ENCODE measurements at regions not wholly inside any gene's neighbourhood (a gene's known extent, or its start where the extent isn't known, plus 50 kb on each side); places are given as distances from the start of the nearest gene placed in this dataset.
"Not testable (repeated sequence)": the region's sequence is repeated elsewhere in the genome, so short reads cannot be mapped to it uniquely, and the experiment has no call there.

- H3K36me3 ChIP-seq (ENCODE audit: control insufficient read depth, insufficient read depth, low read length) = no peaks in the 10 kb centered on the region
- no peaks in the 10 kb centered on the region for H3K4me1 ChIP-seq (ENCODE audit: control insufficient read depth, insufficient read depth, low read length, poor library complexity, severe bottlenecking)
- H3K9me3 ChIP-seq (ENCODE audit: control insufficient read depth, low read length) = no peaks in the 10 kb centered on the region
- H3K27me3 ChIP-seq (replicated peaks; ENCODE audit: control insufficient read depth, insufficient read depth, low read length, poor library complexity, severe bottlenecking) = no peaks in the 10 kb centered on the region
- no peak overlapping the region for H3K4me3 ChIP-seq (ENCODE audit: insufficient read depth, low read depth, low read length, poor library complexity, severe bottlenecking)
- no peak for DNase-seq
- no peak overlapping the region for H3K27ac ChIP-seq (ENCODE audit: insufficient read depth, low read length, poor library complexity, severe bottlenecking)
Observed at GRCh38 chr16:48041981-48042421, 113.8 kb downstream of the ABCC12 start.

DNA sequence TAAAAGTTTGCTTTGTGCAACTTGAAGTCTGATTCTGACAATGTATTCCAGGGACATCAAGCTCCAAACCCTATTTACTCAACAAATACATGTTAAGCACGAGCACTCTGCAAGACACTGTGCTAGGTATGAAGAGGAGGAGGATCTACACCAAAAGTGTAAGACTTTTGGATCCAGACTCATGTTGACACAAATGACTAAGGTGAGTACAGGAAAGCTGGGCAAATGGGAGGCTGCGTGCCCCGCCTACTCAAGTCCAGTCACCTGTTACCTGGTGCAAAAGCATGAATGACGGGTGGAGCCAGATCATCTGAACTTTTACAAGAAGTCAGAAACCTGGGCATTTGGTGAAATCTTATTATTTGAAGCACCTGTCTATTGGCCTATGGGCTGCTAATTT, 120.7 kb downstream of the ABCC12 start:
- DNase-seq = no peak
- no peaks in the 10 kb centered on the region for H3K27me3 ChIP-seq (replicated peaks; ENCODE audit: control insufficient read depth, insufficient read depth, low read length, poor library complexity, severe bottlenecking)
- H3K4me1 ChIP-seq (ENCODE audit: control insufficient read depth, insufficient read depth, low read length, poor library complexity, severe bottlenecking) = no peaks in the 10 kb centered on the region
- H3K36me3 ChIP-seq (ENCODE audit: control insufficient read depth, insufficient read depth, low read length) = no peaks in the 10 kb centered on the region
- H3K27ac ChIP-seq (ENCODE audit: insufficient read depth, low read length, poor library complexity, severe bottlenecking) = no peak overlapping the region
- no peaks in the 10 kb centered on the region for H3K9me3 ChIP-seq (ENCODE audit: control insufficient read depth, low read length)
- no peak overlapping the region for H3K4me3 ChIP-seq (ENCODE audit: insufficient read depth, low read depth, low read length, poor library complexity, severe bottlenecking)

GRCh38 chr16:48030926-48031325, 124.9 kb downstream of the ABCC12 start:
- Histone ChIP-seq H3K4me3 (ENCODE audit: insufficient read depth, low read depth, low read length, poor library complexity, severe bottlenecking) (no peak overlapping the region), H3K27me3 (replicated peaks; ENCODE audit: control insufficient read depth, insufficient read depth, low read length, poor library complexity, severe bottlenecking) (no peaks in the 10 kb centered on the region), H3K4me1 (ENCODE audit: control insufficient read depth, insufficient read depth, low read length, poor library complexity, severe bottlenecking) (no peaks in the 10 kb centered on the region), H3K36me3 (ENCODE audit: control insufficient read depth, insufficient read depth, low read length) (no peaks in the 10 kb centered on the region), H3K27ac (ENCODE audit: insufficient read depth, low read length, poor library complexity, severe bottlenecking) (no peak overlapping the region), H3K9me3 (ENCODE audit: control insufficient read depth, low read length) (no peaks in the 10 kb centered on the region)
- no peak for DNase-seq

DNA sequence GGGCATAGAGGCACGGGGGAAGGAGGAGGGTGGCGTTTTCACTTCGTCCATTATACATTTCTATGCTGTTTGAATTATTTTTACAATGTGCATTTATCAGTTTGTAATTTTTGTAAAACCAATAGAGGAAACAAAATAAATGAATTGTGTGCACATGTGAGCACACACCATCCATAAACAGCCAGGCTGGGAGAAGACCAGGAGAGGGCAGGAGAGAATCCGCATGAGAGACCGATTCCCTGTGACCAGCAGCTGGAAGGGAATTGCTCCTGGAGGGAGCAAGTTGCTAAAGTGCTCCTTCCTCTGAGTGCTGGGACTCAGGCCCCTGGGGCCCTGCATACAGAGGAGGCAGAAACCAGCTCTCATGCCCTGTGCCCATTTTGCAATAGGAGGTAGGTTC, 126.0 kb downstream of the ABCC12 start:
- H3K4me1 ChIP-seq (ENCODE audit: control insufficient read depth, insufficient read depth, low read length, poor library complexity, severe bottlenecking) = no peaks in the 10 kb centered on the region
- H3K9me3 ChIP-seq (ENCODE audit: control insufficient read depth, low read length) = no peaks in the 10 kb centered on the region
- H3K36me3 ChIP-seq (ENCODE audit: control insufficient read depth, insufficient read depth, low read length) = no peaks in the 10 kb centered on the region
- no peaks in the 10 kb centered on the region for H3K27me3 ChIP-seq (replicated peaks; ENCODE audit: control insufficient read depth, insufficient read depth, low read length, poor library complexity, severe bottlenecking)
- H3K27ac ChIP-seq (ENCODE audit: insufficient read depth, low read length, poor library complexity, severe bottlenecking) = no peak overlapping the region
- no peak for DNase-seq
- no peak overlapping the region for H3K4me3 ChIP-seq (ENCODE audit: insufficient read depth, low read depth, low read length, poor library complexity, severe bottlenecking)

- Histone ChIP-seq H3K4me3 (ENCODE audit: insufficient read depth, low read depth, low read length, poor library complexity, severe bottlenecking) (no peak overlapping the region), H3K27me3 (replicated peaks; ENCODE audit: control insufficient read depth, insufficient read depth, low read length, poor library complexity, severe bottlenecking) (no peaks in the 10 kb centered on the region), H3K4me1 (ENCODE audit: control insufficient read depth, insufficient read depth, low read length, poor library complexity, severe bottlenecking) (no peaks in the 10 kb centered on the region), H3K27ac (ENCODE audit: insufficient read depth, low read length, poor library complexity, severe bottlenecking) (no peak overlapping the region), H3K9me3 (ENCODE audit: control insufficient read depth, low read length) (no peaks in the 10 kb centered on the region), H3K36me3 (ENCODE audit: control insufficient read depth, insufficient read depth, low read length) (no peaks in the 10 kb centered on the region)
- DNase-seq = no peak
Observed at GRCh38 chr16:48025359-48025758, 130.4 kb downstream of the ABCC12 start.

DNA sequence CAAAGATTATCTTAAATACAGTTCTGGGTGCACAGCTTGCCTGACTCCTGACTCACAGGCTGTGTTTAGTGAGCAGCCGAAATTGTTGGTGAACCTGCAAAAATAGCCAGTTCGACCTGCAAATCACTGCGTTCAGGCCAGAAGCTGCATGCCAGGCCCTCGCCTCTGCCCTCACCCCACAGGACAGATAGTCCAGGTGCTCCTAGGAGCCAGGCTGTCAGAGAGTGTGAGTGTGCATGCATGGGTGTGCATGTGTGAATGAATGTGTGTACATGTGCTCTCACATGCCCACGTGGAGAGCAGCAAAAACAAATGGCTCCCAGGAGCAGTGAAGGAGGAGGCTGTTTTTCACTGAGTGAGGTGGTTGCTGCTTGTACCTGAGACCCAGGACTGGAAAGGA, 131.8 kb downstream of the ABCC12 start:
- no peak overlapping the region for H3K4me3 ChIP-seq (ENCODE audit: insufficient read depth, low read depth, low read length, poor library complexity, severe bottlenecking)
- no peak for DNase-seq
- H3K9me3 ChIP-seq (ENCODE audit: control insufficient read depth, low read length) = no peaks in the 10 kb centered on the region
- H3K27ac ChIP-seq (ENCODE audit: insufficient read depth, low read length, poor library complexity, severe bottlenecking) = no peak overlapping the region
- H3K36me3 ChIP-seq (ENCODE audit: control insufficient read depth, insufficient read depth, low read length) = no peaks in the 10 kb centered on the region
- H3K27me3 ChIP-seq (replicated peaks; ENCODE audit: control insufficient read depth, insufficient read depth, low read length, poor library complexity, severe bottlenecking) = no peaks in the 10 kb centered on the region
- no peaks in the 10 kb centered on the region for H3K4me1 ChIP-seq (ENCODE audit: control insufficient read depth, insufficient read depth, low read length, poor library complexity, severe bottlenecking)

DNA sequence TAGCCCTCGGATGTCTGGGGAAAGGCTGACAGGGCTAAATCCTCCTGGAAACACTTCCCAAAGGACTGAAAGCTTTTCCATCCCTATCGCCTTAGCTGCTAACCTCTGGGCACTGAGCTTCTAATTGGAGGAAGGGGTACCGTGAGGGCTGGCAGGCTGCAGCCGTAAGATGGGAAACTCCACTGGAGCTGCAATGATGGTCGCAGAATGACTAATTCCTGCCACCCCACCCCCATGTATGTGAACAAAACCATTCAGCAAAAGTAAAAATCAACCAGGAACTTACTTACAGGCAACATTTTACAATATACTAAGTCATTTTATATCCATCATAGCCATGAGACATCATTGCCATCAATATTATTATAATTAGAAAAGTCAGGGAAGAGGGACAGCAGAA, 133.3 kb downstream of the ABCC12 start:
- Histone ChIP-seq H3K9me3 (ENCODE audit: control insufficient read depth, low read length) (no peaks in the 10 kb centered on the region), H3K27me3 (replicated peaks; ENCODE audit: control insufficient read depth, insufficient read depth, low read length, poor library complexity, severe bottlenecking) (no peaks in the 10 kb centered on the region), H3K4me3 (ENCODE audit: insufficient read depth, low read depth, low read length, poor library complexity, severe bottlenecking) (no peak overlapping the region), H3K36me3 (ENCODE audit: control insufficient read depth, insufficient read depth, low read length) (no peaks in the 10 kb centered on the region), H3K27ac (ENCODE audit: insufficient read depth, low read length, poor library complexity, severe bottlenecking) (no peak overlapping the region), H3K4me1 (ENCODE audit: control insufficient read depth, insufficient read depth, low read length, poor library complexity, severe bottlenecking) (no peaks in the 10 kb centered on the region)
- DNase-seq = no peak

DNA sequence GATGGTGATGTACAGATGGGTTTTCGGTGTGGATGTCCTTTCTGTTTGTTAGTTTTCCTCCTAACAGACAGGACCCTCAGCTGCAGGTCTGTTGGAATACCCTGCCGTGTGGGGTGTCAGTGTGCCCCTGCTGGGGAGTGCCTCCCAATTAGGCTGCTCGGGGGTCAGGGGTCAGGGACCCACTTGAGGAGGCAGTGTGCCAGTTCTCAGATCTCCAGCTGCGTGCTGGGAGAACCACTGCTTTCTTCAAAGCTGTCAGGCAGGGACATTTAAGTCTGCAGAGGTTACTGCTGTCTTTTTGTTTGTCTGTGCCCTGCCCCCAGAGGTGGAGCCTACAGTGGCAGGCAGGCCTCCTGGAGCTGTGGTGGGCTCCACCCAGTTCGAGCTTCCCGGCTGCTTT, 135.2 kb downstream of the ABCC12 start:
- H3K4me1 ChIP-seq (ENCODE audit: control insufficient read depth, insufficient read depth, low read length, poor library complexity, severe bottlenecking); H3K27ac ChIP-seq (ENCODE audit: insufficient read depth, low read length, poor library complexity, severe bottlenecking); H3K9me3 ChIP-seq (ENCODE audit: control insufficient read depth, low read length); H3K4me3 ChIP-seq (ENCODE audit: insufficient read depth, low read depth, low read length, poor library complexity, severe bottlenecking); DNase-seq; H3K27me3 ChIP-seq (replicated peaks; ENCODE audit: control insufficient read depth, insufficient read depth, low read length, poor library complexity, severe bottlenecking); H3K36me3 ChIP-seq (ENCODE audit: control insufficient read depth, insufficient read depth, low read length): not testable (repeated sequence)

DNA sequence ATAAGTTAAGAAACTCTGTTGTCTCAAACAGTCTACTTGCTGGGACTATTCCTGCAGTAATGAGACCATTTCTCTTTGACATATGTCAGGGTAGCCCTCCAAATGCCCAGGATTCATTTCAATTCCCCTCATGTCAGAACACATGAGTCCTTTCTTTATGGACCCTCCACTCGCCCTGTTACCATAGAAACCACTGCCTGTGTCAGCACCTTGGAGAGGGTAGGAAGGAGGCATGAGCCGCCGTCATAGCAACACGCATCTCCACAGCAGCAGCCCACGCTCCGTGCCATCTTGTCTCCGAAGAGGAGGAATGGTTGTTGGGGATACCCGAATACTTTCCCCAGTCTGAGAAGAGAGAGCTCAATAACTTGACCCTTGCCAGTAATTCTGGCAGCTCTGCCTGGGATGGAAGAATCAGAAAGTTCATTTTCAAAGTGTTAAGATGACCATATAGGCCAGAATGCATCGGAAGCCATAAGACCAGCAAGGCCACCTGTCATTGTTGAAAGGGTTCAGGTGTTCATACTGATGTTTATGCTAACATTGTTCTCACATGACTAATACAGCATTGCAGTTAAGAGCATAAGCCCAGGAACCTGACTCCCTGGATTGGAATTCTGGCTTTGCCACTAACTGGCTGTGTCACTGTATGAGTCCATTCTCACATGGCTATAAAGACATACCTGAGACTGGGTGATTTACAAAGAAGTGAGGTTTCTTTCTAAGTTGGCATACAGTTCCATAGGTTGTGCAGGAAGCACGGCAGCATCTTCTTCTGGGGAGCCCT, 141.3 kb downstream of the ABCC12 start:
- Histone ChIP-seq H3K4me1 (ENCODE audit: control insufficient read depth, insufficient read depth, low read length, poor library complexity, severe bottlenecking) (no peaks in the 10 kb centered on the region), H3K9me3 (ENCODE audit: control insufficient read depth, low read length) (no peaks in the 10 kb centered on the region), H3K36me3 (ENCODE audit: control insufficient read depth, insufficient read depth, low read length) (no peaks in the 10 kb centered on the region), H3K27ac (ENCODE audit: insufficient read depth, low read length, poor library complexity, severe bottlenecking) (no peak overlapping the region), H3K27me3 (replicated peaks; ENCODE audit: control insufficient read depth, insufficient read depth, low read length, poor library complexity, severe bottlenecking) (no peaks in the 10 kb centered on the region), H3K4me3 (ENCODE audit: insufficient read depth, low read depth, low read length, poor library complexity, severe bottlenecking) (no peak overlapping the region)
- no peak for DNase-seq

- Histone ChIP-seq H3K27me3 (replicated peaks; ENCODE audit: control insufficient read depth, insufficient read depth, low read length, poor library complexity, severe bottlenecking) (no peaks in the 10 kb centered on the region), H3K36me3 (ENCODE audit: control insufficient read depth, insufficient read depth, low read length) (no peaks in the 10 kb centered on the region), H3K4me3 (ENCODE audit: insufficient read depth, low read depth, low read length, poor library complexity, severe bottlenecking) (no peak overlapping the region), H3K4me1 (ENCODE audit: control insufficient read depth, insufficient read depth, low read length, poor library complexity, severe bottlenecking) (no peaks in the 10 kb centered on the region), H3K9me3 (ENCODE audit: control insufficient read depth, low read length) (no peaks in the 10 kb centered on the region), H3K27ac (ENCODE audit: insufficient read depth, low read length, poor library complexity, severe bottlenecking) (no peak overlapping the region)
- DNase-seq = no peak
Observed at GRCh38 chr16:48013491-48013901, 142.3 kb downstream of the ABCC12 start.
